ENCODE measurements at regions not wholly inside any gene's neighbourhood (a gene's known extent, or its start where the extent isn't known, plus 50 kb on each side); places are given as distances from the start of the nearest gene placed in this dataset.
"Not testable (repeated sequence)": the region's sequence is repeated elsewhere in the genome, so short reads cannot be mapped to it uniquely, and the experiment has no call there.

- Histone ChIP-seq H3K36me3 (ENCODE audit: control insufficient read depth, insufficient read depth, low read length) (no peaks in the 10 kb centered on the region), H3K27me3 (ENCODE audit: control insufficient read depth, insufficient read depth, low read length) (no peaks in the 10 kb centered on the region), H3K4me3 (ENCODE audit: low read depth, low read length) (no peak overlapping the region)
- no peak for DNase-seq (ENCODE audit: low read depth)
- TF ChIP-seq CTCF (IDR thresholded peaks at IDR 0.05; ENCODE audit: insufficient read depth, low read depth, low read length): no peak
- CTCF ChIA-PET: interaction anchor here (1.1 to 1.9 kb wide), 2 partner anchors 10 to 14 kb away, joined by 3 to 5 read pairs; no protein-coding TSS in a partner anchor
- POLR2A ChIA-PET: no interaction called here
Measured at GRCh38 chr9:7316166-7316795, 483.3 kb downstream of the DMAC1 start.

- CTCF ChIA-PET: interaction anchor here (0.7 to 1.9 kb wide), 3 partner anchors 10 to 42 kb away, joined by 3 to 5 read pairs (median 3); no protein-coding TSS in a partner anchor
Measured at GRCh38 chr9:7315746-7316145, 483.8 kb downstream of the DMAC1 start.

GRCh38 chr9:7315116-7315515 lies 484.5 kb downstream of the DMAC1 start:
- H3K27me3 ChIP-seq (ENCODE audit: control insufficient read depth, insufficient read depth, low read length): no peaks in the 10 kb centered on the region
- TF ChIP-seq CTCF (IDR thresholded peaks at IDR 0.05; ENCODE audit: insufficient read depth, low read depth, low read length): no peak
- no peaks in the 10 kb centered on the region for H3K36me3 ChIP-seq (ENCODE audit: control insufficient read depth, insufficient read depth, low read length)
- no peak overlapping the region for H3K4me3 ChIP-seq (ENCODE audit: low read depth, low read length)
- POLR2A ChIA-PET: no interaction called here
- CTCF ChIA-PET: interaction anchor here (0.7 to 1.9 kb wide), 3 partner anchors 9 to 41 kb away, joined by 3 to 5 read pairs (median 3); no protein-coding TSS in a partner anchor
- DNase-seq (ENCODE audit: low read depth): no peak

More at GRCh38 chr9:7315746-7316145, 483.8 kb downstream of the DMAC1 start:
- TF ChIP-seq CTCF (IDR thresholded peaks at IDR 0.05; ENCODE audit: insufficient read depth, low read depth, low read length): no peak
- H3K4me3 ChIP-seq (ENCODE audit: low read depth, low read length): no peak overlapping the region
- H3K36me3 ChIP-seq (ENCODE audit: control insufficient read depth, insufficient read depth, low read length): no peaks in the 10 kb centered on the region
- H3K27me3 ChIP-seq (ENCODE audit: control insufficient read depth, insufficient read depth, low read length): no peaks in the 10 kb centered on the region
- POLR2A ChIA-PET: no interaction called here
- no peak for DNase-seq (ENCODE audit: low read depth)

DNA sequence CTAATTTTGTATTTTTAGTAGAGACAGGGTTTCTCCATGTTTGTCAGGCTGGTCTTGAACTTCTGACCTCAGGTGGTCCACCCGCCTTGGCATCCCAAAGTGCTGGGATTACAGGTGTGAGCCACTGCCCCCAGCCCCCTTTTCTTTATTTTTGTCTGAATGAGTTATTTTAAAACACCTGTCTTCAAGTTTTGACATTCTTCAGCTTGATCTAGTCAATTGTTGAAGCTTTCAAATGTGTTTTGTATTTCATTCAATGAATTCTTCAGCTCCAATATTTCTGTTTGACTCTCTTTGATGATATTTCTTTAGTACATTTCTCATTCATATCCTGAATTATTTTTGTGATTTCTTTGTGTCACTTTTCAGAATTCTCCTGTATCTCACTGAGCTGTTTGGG lies 486.2 kb downstream of the DMAC1 start:
- Histone ChIP-seq H3K36me3 (ENCODE audit: control insufficient read depth, insufficient read depth, low read length) (no peaks in the 10 kb centered on the region), H3K4me3 (ENCODE audit: low read depth, low read length) (no peak overlapping the region), H3K27me3 (ENCODE audit: control insufficient read depth, insufficient read depth, low read length) (no peaks in the 10 kb centered on the region)
- ChIA-PET POLR2A (no interaction called here), CTCF (no interaction called here)
- no peak for DNase-seq (ENCODE audit: low read depth)
- no peak for TF ChIP-seq CTCF (IDR thresholded peaks at IDR 0.05; ENCODE audit: insufficient read depth, low read depth, low read length)

DNA sequence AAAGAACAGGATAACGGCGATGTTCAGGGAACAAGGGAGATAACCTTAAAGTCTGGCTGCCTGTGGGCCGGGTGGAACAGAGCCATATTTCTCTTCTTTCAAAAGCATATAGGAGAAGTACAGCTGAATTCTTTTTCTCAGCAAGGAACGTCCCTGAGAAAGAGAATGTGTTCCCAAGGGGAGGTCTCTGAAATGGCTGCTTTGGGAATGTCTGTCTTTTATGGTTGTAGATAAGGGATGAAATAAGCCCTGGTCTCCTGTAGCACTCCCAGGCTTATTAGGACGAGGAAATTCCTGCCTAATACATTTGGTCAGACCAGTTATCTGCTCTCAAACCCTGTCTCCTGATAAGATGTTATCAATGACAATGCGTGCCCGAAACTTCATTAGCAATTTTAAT lies 490.5 kb downstream of the DMAC1 start:
- H3K27me3 ChIP-seq (ENCODE audit: control insufficient read depth, insufficient read depth, low read length); H3K4me3 ChIP-seq (ENCODE audit: low read depth, low read length); CTCF ChIA-PET; POLR2A ChIA-PET; DNase-seq (ENCODE audit: low read depth); H3K36me3 ChIP-seq (ENCODE audit: control insufficient read depth, insufficient read depth, low read length): not testable (repeated sequence)

DNA sequence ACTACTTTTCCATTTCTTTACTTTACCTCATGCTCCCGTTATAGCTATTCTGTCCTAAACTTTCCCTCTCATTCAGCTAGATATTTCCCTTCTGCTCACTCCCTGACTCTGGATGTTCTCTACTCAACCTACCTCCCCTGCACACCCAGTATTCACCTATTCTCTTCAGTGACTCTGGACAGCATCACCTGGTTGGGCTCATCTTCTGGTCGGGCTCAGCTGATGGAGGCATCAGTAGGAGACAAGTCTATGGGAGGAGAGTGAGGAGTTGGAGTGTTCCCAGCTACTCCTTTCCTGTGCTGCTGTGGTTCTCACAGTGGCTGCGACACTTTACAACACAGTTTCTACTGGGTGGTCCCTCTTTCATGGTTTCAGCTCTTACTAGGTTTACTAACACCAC lies 493.9 kb downstream of the DMAC1 start:
- H3K27me3 ChIP-seq (ENCODE audit: control insufficient read depth, insufficient read depth, low read length): no peaks in the 10 kb centered on the region
- H3K4me3 ChIP-seq (ENCODE audit: low read depth, low read length): no peak overlapping the region
- DNase-seq (ENCODE audit: low read depth): no peak
- POLR2A ChIA-PET: no interaction called here
- no peaks in the 10 kb centered on the region for H3K36me3 ChIP-seq (ENCODE audit: control insufficient read depth, insufficient read depth, low read length)
- TF ChIP-seq CTCF (IDR thresholded peaks at IDR 0.05; ENCODE audit: insufficient read depth, low read depth, low read length): no peak
- CTCF ChIA-PET: interaction anchor here (1.4 kb wide), 1 partner anchor 9 kb away, joined by 5 read pairs; no protein-coding TSS in a partner anchor

Measured in BJ (cell line).